SH-SY5Y (cell line): ENCODE measurements at regions not wholly inside any gene's neighbourhood (a gene's known extent, or its start where the extent isn't known, plus 50 kb on each side); places are given as distances from the start of the nearest gene placed in this dataset.

Experiments
- GATA2 ChIP-seq: IDR thresholded peaks from 2 replicates; pipeline ENCODE4 v1.6.1; 2011; ENCODE audit warnings: mild to moderate bottlenecking, low read depth, low read length
- GATA3 ChIP-seq: IDR thresholded peaks from 2 replicates; pipeline ENCODE4 v1.6.1; 2011; ENCODE audit warnings: low read depth, mild to moderate bottlenecking, low read length, moderate library complexity

GRCh38 chr10:114728325-114728724 is 70.2 kb upstream of the ABLIM1 start:
- TF ChIP-seq GATA2 (no peak), GATA3 (no peak)
